ENCODE measurements at regions not wholly inside any gene's neighbourhood (a gene's known extent, or its start where the extent isn't known, plus 50 kb on each side); places are given as distances from the start of the nearest gene placed in this dataset.
A peak's percentile ranks its signal among the peaks of the same experiment; 100 is the strongest.
"Not testable (repeated sequence)": the region's sequence is repeated elsewhere in the genome, so short reads cannot be mapped to it uniquely, and the experiment has no call there.

- no peak for DNase-seq
These were observed 67.4 kb downstream of the ARRDC3 start for GRCh38 chr5:91315701-91316100.

GRCh38 chr5:91313757-91314673 is 69.1 kb downstream of the ARRDC3 start:
- peak; percentile 37 to 64 (median 56) for DNase-seq

- DNase-seq, result no peak
These were observed 70.4 kb downstream of the ARRDC3 start for GRCh38 chr5:91312698-91313097.

GRCh38 chr5:91311697-91312501 is 71.2 kb downstream of the ARRDC3 start:
- DNase-seq, result peak in 3 of 4 experiments; percentile 9 to 43 (median 36)

- DNase-seq, result no peak
These were observed 71.9 kb downstream of the ARRDC3 start for GRCh38 chr5:91311168-91311696.

DNA sequence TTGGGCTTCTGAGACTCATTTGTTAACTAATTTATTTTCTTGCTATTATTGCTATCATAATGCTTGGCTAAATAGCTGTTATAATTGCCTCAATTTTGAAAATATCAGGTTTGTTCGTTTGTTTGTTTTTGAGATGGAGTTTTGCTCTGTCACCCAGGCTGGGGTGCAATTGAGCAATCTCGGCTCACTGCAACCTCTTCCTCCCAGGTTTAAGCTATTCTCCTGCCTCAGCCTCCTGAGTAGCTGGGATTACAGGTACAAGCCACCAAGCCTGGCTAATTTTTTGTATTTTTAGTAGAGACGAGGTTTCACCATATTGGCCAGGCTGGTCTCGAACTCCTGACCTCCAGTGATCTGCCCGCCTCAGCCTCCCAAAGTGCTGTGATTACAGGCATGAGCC is 75.0 kb downstream of the ARRDC3 start:
- DNase-seq, result not testable (repeated sequence)

DNA sequence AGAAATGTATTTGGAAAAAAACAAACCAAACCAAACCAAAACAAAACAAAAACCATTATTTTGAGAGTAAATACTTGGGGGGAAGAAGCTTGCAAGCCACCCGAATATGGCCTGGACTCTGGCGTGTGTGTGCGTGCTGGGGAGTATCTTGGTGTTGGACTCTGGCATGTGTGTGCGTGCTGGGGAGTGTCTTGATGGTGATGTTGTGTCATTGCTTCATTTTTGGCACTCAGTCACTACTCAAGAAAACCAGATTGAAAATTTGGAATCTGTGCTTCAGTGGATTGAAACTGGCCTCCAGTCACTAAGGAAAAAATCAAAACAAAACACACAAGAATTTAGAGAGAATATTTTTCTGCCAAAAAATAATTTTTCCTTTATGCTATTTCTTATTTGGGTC is 76.1 kb downstream of the ARRDC3 start:
- DNase-seq, result no peak

GRCh38 chr5:91306497-91306896 is 76.6 kb downstream of the ARRDC3 start:
- DNase-seq, result no peak

- no peak for DNase-seq
These were observed 77.5 kb downstream of the ARRDC3 start for GRCh38 chr5:91305640-91306039.

DNA sequence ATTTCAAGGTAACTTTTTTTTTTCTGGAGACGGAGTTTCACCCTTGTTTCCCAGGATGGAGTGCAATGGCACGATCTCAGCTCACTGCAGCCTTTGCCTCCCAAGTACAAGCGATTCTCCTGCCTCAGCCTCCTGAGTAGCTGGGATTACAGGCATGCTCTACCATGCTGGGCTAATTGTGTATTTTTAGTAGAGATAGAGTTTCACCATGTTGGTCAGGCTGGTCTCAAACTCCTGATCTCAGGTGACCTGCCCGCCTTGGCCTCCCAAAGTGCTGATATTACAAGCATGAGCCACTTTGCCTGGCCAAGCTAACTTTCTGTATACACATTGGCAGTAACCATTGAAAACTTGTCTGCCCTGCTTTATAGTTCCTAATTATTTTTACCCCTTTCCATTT is 79.1 kb downstream of the ARRDC3 start:
- not testable (repeated sequence) for DNase-seq

GRCh38 chr5:91302958-91303357 is 80.2 kb downstream of the ARRDC3 start:
- no peak for DNase-seq

DNA sequence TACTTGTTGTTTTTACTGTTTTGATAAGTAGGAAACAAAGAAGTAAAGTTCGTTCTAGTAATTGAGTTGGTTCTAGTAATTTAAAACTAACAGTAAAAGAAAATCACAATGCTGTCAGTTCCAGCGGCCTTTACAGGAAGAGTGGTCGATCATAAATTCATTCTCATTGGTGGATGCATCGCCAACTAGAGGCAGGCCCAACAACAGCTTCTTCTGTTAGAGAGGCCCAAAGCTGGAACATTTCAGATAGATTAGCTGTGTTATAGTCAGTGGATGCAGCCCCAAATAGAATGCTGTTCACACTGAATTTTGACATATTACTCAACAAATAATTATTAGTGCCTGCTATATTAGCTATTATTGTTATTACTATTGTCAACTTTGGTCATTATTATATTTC is 80.8 kb downstream of the ARRDC3 start:
- no peak for DNase-seq

GRCh38 chr5:91301106-91301846 is 81.8 kb downstream of the ARRDC3 start:
- DNase-seq, result no peak

GRCh38 chr5:91297994-91298393 is 85.1 kb downstream of the ARRDC3 start:
- DNase-seq, result no peak

- no peak for DNase-seq
These were observed 86.4 kb downstream of the ARRDC3 start for GRCh38 chr5:91296674-91297143.

- DNase-seq, result not testable (repeated sequence)
These were observed 87.0 kb downstream of the ARRDC3 start for GRCh38 chr5:91296102-91296501.

GRCh38 chr5:91293131-91293530 is 90.0 kb downstream of the ARRDC3 start:
- DNase-seq, result no peak

GRCh38 chr5:91291628-91292569 is 91.2 kb downstream of the ARRDC3 start:
- DNase-seq, result no peak

GRCh38 chr5:91288118-91288916 is 94.8 kb downstream of the ARRDC3 start:
- no peak for DNase-seq

DNA sequence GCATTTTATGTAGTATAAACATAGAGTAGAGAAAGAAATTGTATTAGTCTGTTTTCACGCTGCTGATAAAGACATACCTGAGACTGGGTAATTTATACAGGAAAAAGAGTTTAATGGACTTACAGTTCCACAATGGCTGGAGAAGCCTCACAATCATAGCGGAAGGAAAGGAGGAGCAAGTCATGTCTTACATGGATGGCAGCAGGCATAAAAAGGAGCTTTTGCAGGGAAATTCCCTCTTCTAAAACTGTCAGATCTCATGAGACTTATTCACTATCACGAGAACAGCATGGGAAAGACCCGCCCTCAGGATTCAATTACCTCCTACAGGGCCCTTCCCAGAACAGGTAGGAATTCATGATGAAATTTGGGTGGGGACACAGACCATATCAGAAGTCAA is 98.1 kb downstream of the ARRDC3 start:
- DNase-seq, result not testable (repeated sequence)

GRCh38 chr5:91283899-91284298 is 99.2 kb downstream of the ARRDC3 start:
- no peak for DNase-seq
